Keratinocyte (primary cell): ENCODE measurements at regions not wholly inside any gene's neighbourhood (a gene's known extent, or its start where the extent isn't known, plus 50 kb on each side); places are given as distances from the start of the nearest gene placed in this dataset.

Experiments
- DNase-seq: peaks from one replicate; pipeline ENCODE4 v3.0.0-alpha.2; 2011; ENCODE audit warnings: low read depth, missing footprints, low spot score
- FAIRE-seq: peaks from 2 replicates; lab custom pipeline; 2011; peaks lifted over from hg19 to GRCh38; lab: Jason Lieb, UNC
- H2AFZ ChIP-seq: 2 replicates; pipeline ENCODE4 v1.6.0; 2012; ENCODE audit warnings: low read length, control low read depth, inconsistent platforms; ENCODE audit not compliant: control insufficient read depth
- H3K27ac ChIP-seq: 2 replicates; pipeline ENCODE4 v1.5.1; 2011; ENCODE audit warnings: low read length; ENCODE audit not compliant: control insufficient read depth, insufficient read depth
- H3K27me3 ChIP-seq: 3 replicates; pipeline ENCODE4 v1.6.0; 2011; ENCODE audit warnings: low read length; ENCODE audit not compliant: control insufficient read depth, insufficient read depth; ENCODE audit errors: extremely low read depth
- H3K36me3 ChIP-seq, 2 experiments: 2 replicates in 1 of 2; 3 replicates in 1 of 2; pipeline ENCODE4 v1.5.1; 2011; ENCODE audit warnings: low read length in 2 of 2, mild to moderate bottlenecking in 1 of 2; ENCODE audit not compliant: control insufficient read depth in 2 of 2, insufficient read depth in 2 of 2; ENCODE audit errors: extremely low read depth in 1 of 2
- H3K4me1 ChIP-seq: 3 replicates; pipeline ENCODE4 v1.5.1; 2011; ENCODE audit warnings: low read length; ENCODE audit not compliant: control insufficient read depth, insufficient read depth; ENCODE audit errors: extremely low read depth
- H3K4me2 ChIP-seq: 3 replicates; pipeline ENCODE4 v1.6.0; 2011; ENCODE audit warnings: low read depth, low read length; ENCODE audit not compliant: control insufficient read depth, insufficient read depth; ENCODE audit errors: extremely low read depth
- H3K4me3 ChIP-seq, 3 experiments: fragments of 200-600 bp in 1 of 3; sonication (generic) in 1 of 3; 2 replicates in 2 of 3; 3 replicates in 1 of 3; pipeline ENCODE4 v1.5.1; 2011 to 2016; ENCODE audit warnings: low read length in 3 of 3, mild to moderate bottlenecking in 3 of 3, control low read depth in 2 of 3, inconsistent platforms in 1 of 3, low read depth in 1 of 3, mixed read lengths in 1 of 3, mixed run types in 1 of 3, moderate library complexity in 1 of 3; ENCODE audit not compliant: control insufficient read depth in 2 of 3, insufficient read depth in 2 of 3; ENCODE audit errors: extremely low read depth in 1 of 3
- H3K79me2 ChIP-seq: 2 replicates; pipeline ENCODE4 v1.6.0; 2012; ENCODE audit warnings: low read length; ENCODE audit not compliant: control insufficient read depth, insufficient read depth
- H3K9ac ChIP-seq: 3 replicates; pipeline ENCODE4 v1.6.0; 2011; ENCODE audit warnings: low read length; ENCODE audit not compliant: control insufficient read depth, insufficient read depth; ENCODE audit errors: extremely low read depth
- H3K9me1 ChIP-seq: 3 replicates; pipeline ENCODE4 v1.6.0; 2011; ENCODE audit warnings: low read length; ENCODE audit not compliant: control insufficient read depth, insufficient read depth; ENCODE audit errors: extremely low read depth
- H3K9me3 ChIP-seq: 2 replicates; pipeline ENCODE4 v1.5.1; 2012; ENCODE audit warnings: low read depth, low read length; ENCODE audit not compliant: control insufficient read depth
- H4K20me1 ChIP-seq: 3 replicates; pipeline ENCODE4 v1.6.0; 2011; ENCODE audit warnings: low read length; ENCODE audit not compliant: control insufficient read depth, insufficient read depth; ENCODE audit errors: extremely low read depth
- EZH2 ChIP-seq: IDR thresholded peaks from one replicate; pipeline ENCODE4 v1.6.1; 2012; ENCODE audit warnings: inconsistent platforms, mild to moderate bottlenecking, low read length, moderate library complexity
- dilution Hi-C: fragments of 300-500 bp; cut with MboI; formaldehyde crosslinking; loops from one replicate; pipeline ENCODE4 v1.7.0; 2020; ENCODE audit warnings: low sequenced_read_pairs; ENCODE audit not compliant: extremely low pct_ligation_motif_present
- TF ChIP-seq, protein P1 (sequence below), 3 experiments: IDR thresholded peaks in 1 of 3; conservative IDR thresholded peaks in 1 of 3; optimal IDR thresholded peaks in 1 of 3; 2 replicates in 2 of 3; 3 replicates in 1 of 3; pipeline versions ENCODE3 to v1.5.1; 2011; ENCODE audit warnings: low read length in 3 of 3, mild to moderate bottlenecking in 3 of 3, moderate library complexity in 2 of 3, control low read depth in 1 of 3, inconsistent platforms in 1 of 3; ENCODE audit not compliant: insufficient read depth in 2 of 3; ENCODE audit errors: extremely low read depth in 1 of 3

DNA sequence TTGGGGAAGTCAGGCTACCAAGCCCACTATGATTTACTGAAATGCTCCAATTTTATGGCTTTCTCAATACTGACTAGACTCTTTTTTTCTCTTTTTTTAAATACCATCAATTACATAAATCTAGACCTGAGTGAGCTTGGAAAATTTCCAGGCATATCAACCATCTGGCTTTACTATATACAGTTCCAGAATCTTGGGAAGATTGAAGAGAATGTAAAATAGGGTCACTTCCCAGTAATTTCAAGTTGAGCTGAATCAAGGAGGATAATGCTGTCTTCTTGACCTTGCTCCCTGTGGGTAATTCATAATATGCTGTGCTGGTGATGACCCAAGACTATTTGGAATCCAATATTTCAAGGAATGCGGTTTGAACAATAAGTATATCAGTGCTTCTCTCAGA is 108.1 kb downstream of the MAP3K21 start:
- H3K9ac ChIP-seq = no peak overlapping the region
- H3K9me3 ChIP-seq = no peaks in the 10 kb centered on the region
- H2AFZ ChIP-seq = no peak overlapping the region
- H3K4me1 ChIP-seq = no peaks in the 10 kb centered on the region
- no peaks in the 10 kb centered on the region for H3K79me2 ChIP-seq
- no peak overlapping the region for H3K27ac ChIP-seq
- no peak for TF ChIP-seq EZH2
- TF ChIP-seq, protein P1, sequence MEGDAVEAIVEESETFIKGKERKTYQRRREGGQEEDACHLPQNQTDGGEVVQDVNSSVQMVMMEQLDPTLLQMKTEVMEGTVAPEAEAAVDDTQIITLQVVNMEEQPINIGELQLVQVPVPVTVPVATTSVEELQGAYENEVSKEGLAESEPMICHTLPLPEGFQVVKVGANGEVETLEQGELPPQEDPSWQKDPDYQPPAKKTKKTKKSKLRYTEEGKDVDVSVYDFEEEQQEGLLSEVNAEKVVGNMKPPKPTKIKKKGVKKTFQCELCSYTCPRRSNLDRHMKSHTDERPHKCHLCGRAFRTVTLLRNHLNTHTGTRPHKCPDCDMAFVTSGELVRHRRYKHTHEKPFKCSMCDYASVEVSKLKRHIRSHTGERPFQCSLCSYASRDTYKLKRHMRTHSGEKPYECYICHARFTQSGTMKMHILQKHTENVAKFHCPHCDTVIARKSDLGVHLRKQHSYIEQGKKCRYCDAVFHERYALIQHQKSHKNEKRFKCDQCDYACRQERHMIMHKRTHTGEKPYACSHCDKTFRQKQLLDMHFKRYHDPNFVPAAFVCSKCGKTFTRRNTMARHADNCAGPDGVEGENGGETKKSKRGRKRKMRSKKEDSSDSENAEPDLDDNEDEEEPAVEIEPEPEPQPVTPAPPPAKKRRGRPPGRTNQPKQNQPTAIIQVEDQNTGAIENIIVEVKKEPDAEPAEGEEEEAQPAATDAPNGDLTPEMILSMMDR (optimal IDR thresholded peaks at IDR 0.05 in 1 of 3, IDR thresholded peaks at IDR 0.05 in 1 of 3, conservative IDR thresholded peaks at IDR 0.05 in 1 of 3; ENCODE audit: extremely low read depth in 1 of 3, insufficient read depth in 2 of 3, low read length in 3 of 3) = no peak
- FAIRE-seq (no peak), DNase-seq (no peak)
- no peaks in the 10 kb centered on the region for H3K9me1 ChIP-seq
- H3K4me2 ChIP-seq = no peak overlapping the region
- no peaks in the 10 kb centered on the region for H3K36me3 ChIP-seq
- H3K4me3 ChIP-seq = no peak overlapping the region
- dilution Hi-C loops = no loop called here
- peaks cover 3% of the 10 kb centered on the region for H3K27me3 ChIP-seq
- no peaks in the 10 kb centered on the region for H4K20me1 ChIP-seq

DNA sequence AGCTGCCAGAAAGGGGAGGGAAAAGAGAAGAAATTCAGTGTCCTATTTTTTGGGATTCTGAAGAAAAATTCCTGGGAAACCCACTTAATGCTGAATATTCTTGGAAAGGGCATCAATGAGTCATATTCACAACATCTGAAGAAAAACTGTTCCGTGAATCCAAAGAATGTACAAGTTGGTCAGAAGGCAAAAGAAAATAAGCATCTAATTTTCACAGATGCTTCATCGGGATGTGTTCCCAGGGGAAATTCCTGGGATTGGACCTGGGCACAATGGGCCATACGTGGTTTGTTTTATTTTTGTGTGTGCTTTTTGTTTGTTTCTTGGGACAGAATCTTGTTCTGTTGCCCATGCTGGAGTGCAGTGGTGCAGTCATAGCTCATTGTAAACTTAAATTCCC is 112.2 kb downstream of the MAP3K21 start:
- no peaks in the 10 kb centered on the region for H3K9me3 ChIP-seq
- no peaks in the 10 kb centered on the region for H3K79me2 ChIP-seq
- peaks cover 3% of the 10 kb centered on the region for H3K27me3 ChIP-seq
- no peak for TF ChIP-seq EZH2
- TF ChIP-seq, protein P1 (optimal IDR thresholded peaks at IDR 0.05 in 1 of 3, IDR thresholded peaks at IDR 0.05 in 1 of 3, conservative IDR thresholded peaks at IDR 0.05 in 1 of 3; ENCODE audit: extremely low read depth in 1 of 3, insufficient read depth in 2 of 3, low read length in 3 of 3) = no peak
- H3K27ac ChIP-seq = no peak overlapping the region
- dilution Hi-C loops = no loop called here
- no peak for DNase-seq
- no peak overlapping the region for H3K4me3 ChIP-seq
- no peak for FAIRE-seq
- no peaks in the 10 kb centered on the region for H4K20me1 ChIP-seq
- no peak overlapping the region for H3K9ac ChIP-seq
- H3K4me1 ChIP-seq = peaks cover 6% of the 10 kb centered on the region
- no peaks in the 10 kb centered on the region for H3K9me1 ChIP-seq
- H3K36me3 ChIP-seq = no peaks in the 10 kb centered on the region
- H3K4me2 ChIP-seq = no peak overlapping the region
- no peak overlapping the region for H2AFZ ChIP-seq
